Upper lobe of right lung (tissue), 1 donor: ENCODE measurements at regions not wholly inside any gene's neighbourhood (a gene's known extent, or its start where the extent isn't known, plus 50 kb on each side); places are given as distances from the start of the nearest gene placed in this dataset.

Source experiments
- ATAC-seq: fragments of 200-7000 bp; cut with Tn5 transposase; one replicate; pipeline ENCODE4 v1.9.1; 2020; ENCODE audit warnings: mild to moderate bottlenecking, moderate library complexity
- DNase-seq: peaks from one replicate; pipeline ENCODE4 v3.0.0-alpha.2; 2020
- H3K27ac ChIP-seq: fragments of 200-600 bp; one replicate; pipeline ENCODE4 v1.8.0; 2022
- H3K27me3 ChIP-seq: fragments of 200-600 bp; one replicate; pipeline ENCODE4 v1.8.0; 2022; ENCODE audit warnings: mild to moderate bottlenecking
- H3K36me3 ChIP-seq: fragments of 200-600 bp; one replicate; pipeline ENCODE4 v1.8.0; 2022
- H3K4me1 ChIP-seq: fragments of 200-600 bp; one replicate; pipeline ENCODE4 v1.8.0; 2022
- H3K4me3 ChIP-seq: fragments of 200-600 bp; one replicate; pipeline ENCODE4 v1.8.0; 2022; ENCODE audit warnings: mild to moderate bottlenecking
- H3K9me3 ChIP-seq: fragments of 200-600 bp; one replicate; pipeline ENCODE4 v1.8.0; 2022
- intact Hi-C: fragments of 100-400 bp; cut with DNase I; formaldehyde crosslinking; loops from one replicate; pipeline ENCODE4 v1.11.0; 2022
- TF ChIP-seq, protein P1 (sequence below): fragments of 200-600 bp; IDR thresholded peaks from one replicate; pipeline ENCODE4 v1.8.0; 2022; ENCODE audit warnings: antibody characterized with exemption
- donor health status: DM: no; HTN: yes; CAD: no; lungs with severe emphysema.

DNA sequence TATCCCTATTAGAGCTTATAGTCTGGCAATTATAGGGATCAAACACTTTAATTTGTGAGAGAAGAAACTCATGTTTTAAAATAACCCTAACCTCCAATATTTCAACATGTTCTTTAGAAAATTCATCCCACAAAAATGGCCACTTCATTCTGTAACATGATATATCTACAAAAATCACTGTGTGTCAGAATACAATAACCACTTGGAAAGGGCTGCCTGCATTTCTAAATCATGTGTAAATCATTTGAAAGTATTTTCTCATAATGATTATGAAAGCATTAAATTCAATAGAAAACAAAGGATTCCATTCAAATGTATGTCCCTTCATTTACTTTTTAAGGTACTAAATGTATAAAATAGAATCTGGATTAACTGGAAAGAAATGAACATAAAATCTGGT is 101.4 kb upstream of the NHSL1 start:
- Histone ChIP-seq H3K4me3 (no peak overlapping the region), H3K4me1 (no peaks in the 10 kb centered on the region), H3K27ac (no peak overlapping the region), H3K9me3 (no peaks in the 10 kb centered on the region), H3K36me3 (no peaks in the 10 kb centered on the region), H3K27me3 (no peaks in the 10 kb centered on the region)
- intact Hi-C loops, result no loop called here
- DNase-seq (no peak), ATAC-seq (no peak)
- TF ChIP-seq, protein P1, sequence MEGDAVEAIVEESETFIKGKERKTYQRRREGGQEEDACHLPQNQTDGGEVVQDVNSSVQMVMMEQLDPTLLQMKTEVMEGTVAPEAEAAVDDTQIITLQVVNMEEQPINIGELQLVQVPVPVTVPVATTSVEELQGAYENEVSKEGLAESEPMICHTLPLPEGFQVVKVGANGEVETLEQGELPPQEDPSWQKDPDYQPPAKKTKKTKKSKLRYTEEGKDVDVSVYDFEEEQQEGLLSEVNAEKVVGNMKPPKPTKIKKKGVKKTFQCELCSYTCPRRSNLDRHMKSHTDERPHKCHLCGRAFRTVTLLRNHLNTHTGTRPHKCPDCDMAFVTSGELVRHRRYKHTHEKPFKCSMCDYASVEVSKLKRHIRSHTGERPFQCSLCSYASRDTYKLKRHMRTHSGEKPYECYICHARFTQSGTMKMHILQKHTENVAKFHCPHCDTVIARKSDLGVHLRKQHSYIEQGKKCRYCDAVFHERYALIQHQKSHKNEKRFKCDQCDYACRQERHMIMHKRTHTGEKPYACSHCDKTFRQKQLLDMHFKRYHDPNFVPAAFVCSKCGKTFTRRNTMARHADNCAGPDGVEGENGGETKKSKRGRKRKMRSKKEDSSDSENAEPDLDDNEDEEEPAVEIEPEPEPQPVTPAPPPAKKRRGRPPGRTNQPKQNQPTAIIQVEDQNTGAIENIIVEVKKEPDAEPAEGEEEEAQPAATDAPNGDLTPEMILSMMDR, result no peak

GRCh38 chr6:138601128-138601527 is 101.8 kb upstream of the NHSL1 start:
- no peaks in the 10 kb centered on the region for H3K36me3 ChIP-seq
- no peak overlapping the region for H3K27ac ChIP-seq
- intact Hi-C loops, result no loop called here
- ATAC-seq (no peak), DNase-seq (no peak)
- no peaks in the 10 kb centered on the region for H3K4me1 ChIP-seq
- H3K27me3 ChIP-seq, result no peaks in the 10 kb centered on the region
- no peaks in the 10 kb centered on the region for H3K9me3 ChIP-seq
- no peak overlapping the region for H3K4me3 ChIP-seq
- TF ChIP-seq, protein P1, result no peak

- TF ChIP-seq, protein P1, result no peak
- DNase-seq (no peak), ATAC-seq (no peak)
- Histone ChIP-seq H3K4me3 (no peak overlapping the region), H3K36me3 (no peaks in the 10 kb centered on the region), H3K27ac (no peak overlapping the region), H3K9me3 (no peaks in the 10 kb centered on the region), H3K27me3 (no peaks in the 10 kb centered on the region), H3K4me1 (no peaks in the 10 kb centered on the region)
- intact Hi-C loops, result no loop called here
Measured at GRCh38 chr6:138605958-138606357, 106.7 kb upstream of the NHSL1 start.

- Histone ChIP-seq H3K4me3 (no peak overlapping the region), H3K27ac (no peak overlapping the region), H3K9me3 (no peaks in the 10 kb centered on the region), H3K4me1 (no peaks in the 10 kb centered on the region), H3K36me3 (no peaks in the 10 kb centered on the region), H3K27me3 (no peaks in the 10 kb centered on the region)
- ATAC-seq, result no peak
- TF ChIP-seq, protein P1, result no peak
- DNase-seq, result no peak
- intact Hi-C loops, result no loop called here
Measured at GRCh38 chr6:138607478-138608433, 108.5 kb upstream of the NHSL1 start.

GRCh38 chr6:138608896-138609295 is 109.6 kb upstream of the NHSL1 start:
- intact Hi-C loops, result no loop called here
- Histone ChIP-seq H3K27ac (no peak overlapping the region), H3K4me1 (no peaks in the 10 kb centered on the region), H3K4me3 (no peak overlapping the region), H3K27me3 (no peaks in the 10 kb centered on the region), H3K36me3 (no peaks in the 10 kb centered on the region), H3K9me3 (no peaks in the 10 kb centered on the region)
- TF ChIP-seq, protein P1, result no peak
- no peak for DNase-seq
- ATAC-seq, result no peak
